HG03175 (cell line): ENCODE measurements at regions not wholly inside any gene's neighbourhood (a gene's known extent, or its start where the extent isn't known, plus 50 kb on each side); places are given as distances from the start of the nearest gene placed in this dataset.
A peak's percentile ranks its signal among the peaks of the same experiment; 100 is the strongest.
"Not testable (repeated sequence)": the region's sequence is repeated elsewhere in the genome, so short reads cannot be mapped to it uniquely, and the experiment has no call there.

Experiments
- ATAC-seq: cut with Tn5 transposase; IDR thresholded peaks from one replicate; pipeline ENCODE4 v1.9.1; 2021; ENCODE audit warnings: mild to moderate bottlenecking, moderate library complexity; ENCODE audit not compliant: unreplicated experiment

GRCh38 chr7:88615336-88615735 lies 144.2 kb upstream of the ZNF804B start:
- no peak for ATAC-seq

GRCh38 chr7:88614736-88615135 lies 144.8 kb upstream of the ZNF804B start:
- ATAC-seq: no peak

- ATAC-seq: no peak
These were observed 148.6 kb upstream of the ZNF804B start for GRCh38 chr7:88610942-88611341.

DNA sequence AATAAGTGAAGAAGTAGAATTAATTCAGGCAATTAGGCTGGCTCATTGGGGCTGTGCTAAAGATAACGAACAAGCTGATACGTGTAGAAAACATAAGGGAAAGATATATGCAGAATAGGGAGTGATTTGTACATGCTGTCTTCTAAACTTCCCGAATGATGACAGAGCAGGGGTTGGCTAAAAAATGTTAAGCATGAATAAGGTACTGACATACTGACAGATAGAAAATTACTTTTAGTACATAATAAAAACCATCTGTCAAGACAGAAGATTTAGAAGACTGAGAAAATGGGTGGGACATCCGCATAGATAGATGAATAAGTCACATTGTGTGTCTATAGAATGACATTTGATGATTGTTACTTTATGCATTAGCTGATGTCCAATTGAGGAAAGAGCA lies 158.8 kb upstream of the ZNF804B start:
- ATAC-seq: no peak

DNA sequence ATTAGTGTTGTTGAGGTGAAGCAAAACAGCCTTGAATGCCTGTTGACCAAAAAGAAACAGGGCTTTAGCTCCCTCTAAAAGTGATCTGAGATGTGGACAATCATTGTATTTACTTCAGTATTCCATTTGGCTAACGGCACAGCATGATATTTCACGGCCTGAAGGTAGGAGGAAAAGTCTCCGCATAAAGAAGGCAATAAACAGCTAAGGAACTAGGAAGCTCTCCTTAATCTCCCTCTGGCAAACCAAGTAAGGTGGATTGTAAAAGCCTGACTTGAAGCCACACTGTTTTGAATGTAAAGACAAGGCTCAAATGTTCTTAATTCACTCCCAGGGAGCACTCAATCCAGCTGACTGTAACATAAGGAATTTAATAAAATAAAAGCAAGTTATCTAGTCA lies 160.0 kb upstream of the ZNF804B start:
- no peak for ATAC-seq

GRCh38 chr7:88597941-88598425 lies 161.5 kb upstream of the ZNF804B start:
- ATAC-seq: no peak

GRCh38 chr7:88590963-88591362 lies 168.5 kb upstream of the ZNF804B start:
- ATAC-seq: no peak

- ATAC-seq: no peak
These were observed 169.6 kb upstream of the ZNF804B start for GRCh38 chr7:88589927-88590326.

DNA sequence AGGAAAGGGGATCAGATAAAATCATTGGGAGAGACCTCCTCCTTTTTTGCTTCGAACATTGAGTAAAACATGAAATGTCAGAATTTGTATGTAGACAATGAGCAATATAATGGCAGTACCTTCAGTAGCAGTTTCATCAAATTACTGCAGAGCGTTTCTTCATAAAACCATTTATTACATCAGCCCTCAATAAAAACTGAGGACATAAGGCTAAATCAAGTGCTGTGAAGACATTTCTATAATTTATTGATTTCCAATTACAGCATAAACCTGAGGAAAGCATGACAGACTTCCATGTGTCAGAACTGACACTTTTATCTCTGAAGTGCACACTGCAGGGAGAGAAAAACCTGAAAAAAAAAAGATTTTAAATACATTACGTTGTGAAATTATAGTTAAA lies 172.6 kb upstream of the ZNF804B start:
- ATAC-seq: no peak

DNA sequence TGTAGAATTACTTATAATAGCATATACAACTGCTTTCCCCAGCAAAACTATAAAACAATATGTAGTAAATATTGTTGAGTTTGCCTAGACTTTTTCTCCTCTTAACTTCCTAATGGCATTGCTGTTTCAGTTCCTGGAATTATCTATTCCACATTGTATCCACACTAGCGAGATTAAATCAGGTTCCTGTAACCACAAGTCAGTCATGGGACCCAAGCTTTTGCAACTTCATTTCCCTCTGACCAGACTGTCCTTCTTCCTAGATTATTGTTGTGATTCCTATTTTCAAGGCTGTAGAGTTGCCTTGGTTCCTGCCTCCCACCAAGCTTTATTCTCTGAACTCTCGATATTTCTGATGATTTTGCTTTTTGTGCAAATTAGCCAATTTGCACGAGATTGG lies 173.3 kb upstream of the ZNF804B start:
- ATAC-seq: no peak

- no peak for ATAC-seq
These were observed 182.8 kb upstream of the ZNF804B start for GRCh38 chr7:88576720-88577119.

DNA sequence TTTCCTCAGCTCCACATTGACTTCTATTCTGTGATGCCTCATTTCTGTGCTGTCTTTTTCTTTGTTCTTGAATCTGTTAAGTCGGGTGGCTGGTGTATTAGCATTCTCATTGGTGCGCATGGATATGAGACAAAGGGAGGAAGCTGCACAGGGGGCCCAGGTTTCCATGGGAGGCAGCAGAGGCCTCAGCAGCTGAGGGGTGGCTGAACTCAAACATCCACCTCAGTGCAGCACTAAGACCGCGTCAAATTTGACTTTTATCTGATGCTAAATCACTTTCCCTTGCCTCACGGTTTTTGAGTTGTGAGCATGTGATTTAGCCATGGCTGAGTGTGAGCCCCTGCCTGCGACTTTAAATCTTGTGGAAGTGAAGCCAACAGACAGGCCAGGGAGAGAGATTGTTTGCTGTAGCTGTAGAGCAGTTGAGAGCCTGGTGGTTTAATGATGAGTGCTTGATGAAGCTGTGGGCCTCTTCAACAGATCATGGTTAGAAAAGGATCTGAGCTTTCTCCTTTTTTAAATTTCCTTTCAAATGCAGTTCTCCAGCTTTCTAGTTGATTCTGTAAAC lies 193.3 kb upstream of the ZNF804B start:
- no peak for ATAC-seq

- ATAC-seq: no peak
These were observed 194.1 kb upstream of the ZNF804B start for GRCh38 chr7:88565401-88565800.

GRCh38 chr7:88556441-88556840 lies 203.1 kb upstream of the ZNF804B start:
- ATAC-seq: not testable (repeated sequence)

GRCh38 chr7:88554847-88555246 lies 204.7 kb upstream of the ZNF804B start:
- not testable (repeated sequence) for ATAC-seq

DNA sequence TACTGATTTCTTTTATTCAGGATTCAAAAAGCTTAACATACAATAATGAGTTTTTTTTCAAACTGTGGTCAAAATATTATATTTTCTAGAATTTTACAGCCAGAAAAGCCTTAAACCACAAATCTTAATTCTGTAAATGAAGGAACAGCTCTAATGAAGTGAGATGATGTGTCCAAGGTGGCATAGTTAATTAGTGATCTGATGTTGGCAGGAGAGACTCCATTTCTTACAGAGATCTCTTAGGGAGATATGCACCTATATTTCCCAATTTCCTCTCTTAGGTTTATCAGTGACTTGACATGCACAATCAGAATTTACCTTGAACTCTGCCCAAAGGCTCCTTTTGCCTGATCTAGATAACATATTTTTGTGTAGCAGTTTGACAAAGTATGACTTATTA lies 211.1 kb upstream of the ZNF804B start:
- ATAC-seq: no peak

- peak; percentile 54 for ATAC-seq
These were observed 212.7 kb upstream of the ZNF804B start for GRCh38 chr7:88546808-88547207.

DNA sequence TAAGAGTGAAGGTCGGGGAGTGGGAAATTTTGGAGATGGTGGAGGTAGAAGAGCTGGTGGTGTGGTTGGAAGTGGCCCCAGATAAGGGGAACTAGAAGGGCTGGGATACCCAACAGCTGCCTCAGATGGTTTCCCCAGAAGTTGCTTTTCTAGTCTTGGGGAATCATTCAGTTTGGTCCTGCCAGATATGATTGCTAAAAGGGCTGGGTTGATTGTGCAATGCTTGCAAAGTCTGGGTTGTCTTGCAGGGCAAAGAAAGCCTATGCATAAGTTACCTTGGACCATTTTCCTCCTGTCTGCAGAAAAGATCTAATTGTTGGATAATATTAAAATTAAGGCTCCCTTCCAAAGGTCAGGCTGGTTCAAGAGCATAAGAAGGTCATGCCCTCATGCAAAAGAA lies 213.8 kb upstream of the ZNF804B start:
- no peak for ATAC-seq

DNA sequence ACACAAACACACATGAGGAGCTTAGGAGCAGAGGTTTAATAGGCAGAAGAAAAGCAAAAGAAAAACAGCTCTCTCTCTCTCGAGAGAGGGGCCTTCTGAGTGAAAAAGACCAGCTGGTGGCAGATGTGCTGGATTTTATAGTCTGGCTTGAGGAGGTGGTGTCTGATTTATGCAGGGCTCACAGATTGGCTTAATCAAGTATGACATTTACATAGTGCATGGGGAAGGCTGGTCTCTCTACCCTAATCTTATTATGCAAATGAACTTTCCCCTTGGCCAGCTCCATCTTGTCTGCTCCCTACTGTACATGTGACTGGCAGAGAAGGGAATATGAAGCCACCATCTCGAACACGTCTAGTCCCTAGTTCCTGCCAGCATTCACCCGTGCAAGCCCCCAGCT lies 219.5 kb upstream of the ZNF804B start:
- ATAC-seq: no peak

GRCh38 chr7:88539518-88539917 lies 220.0 kb upstream of the ZNF804B start:
- ATAC-seq: no peak

DNA sequence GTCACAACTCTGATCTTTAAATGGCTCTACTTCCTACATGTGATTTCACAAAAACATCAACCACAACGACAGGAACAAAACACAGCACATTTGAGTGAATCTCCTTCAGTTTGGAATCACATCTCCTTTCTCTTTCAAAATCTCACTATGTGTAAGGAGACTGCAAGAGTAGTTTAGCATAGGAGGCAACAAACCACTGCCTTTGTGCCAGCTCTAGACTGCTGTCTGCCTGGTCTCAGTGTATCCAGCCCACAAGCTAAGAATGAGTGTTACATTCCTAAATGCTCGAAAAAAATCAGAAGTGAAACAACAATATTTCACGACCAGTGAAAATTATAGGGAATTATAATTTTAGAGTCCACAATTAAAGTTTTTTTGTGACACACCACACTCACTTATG lies 217.0 kb upstream of the STEAP4 start:
- ATAC-seq: no peak

GRCh38 chr7:88522771-88523293 lies 216.1 kb upstream of the STEAP4 start:
- no peak for ATAC-seq

DNA sequence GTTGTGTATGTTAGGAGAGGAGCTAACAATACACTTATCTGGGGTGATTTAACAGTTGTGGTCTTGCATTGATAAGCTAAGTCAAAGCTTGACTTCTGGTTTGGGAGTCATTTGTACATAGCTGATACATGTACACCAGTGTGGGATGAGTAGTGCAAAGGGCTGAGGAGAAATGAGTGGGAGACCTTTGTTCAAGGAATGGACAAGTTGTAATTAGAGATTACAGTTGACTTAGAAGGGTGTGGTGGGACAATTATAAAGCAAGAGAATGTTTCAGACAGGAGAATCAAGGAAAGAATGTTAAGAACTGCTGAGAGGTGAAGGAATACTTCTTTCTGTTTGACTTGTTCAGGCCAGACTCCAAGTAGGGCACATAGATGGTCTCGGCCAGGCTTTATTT lies 209.7 kb upstream of the STEAP4 start:
- ATAC-seq: no peak
